Motor neuron (in vitro differentiated cells): ENCODE measurements at regions not wholly inside any gene's neighbourhood (a gene's known extent, or its start where the extent isn't known, plus 50 kb on each side); places are given as distances from the start of the nearest gene placed in this dataset.

Experiments used
- ATAC-seq, 8 experiments: fragments of 200-7000 bp; cut with Tn5 transposase; replicated peaks in 6 of 8; 2 replicates each; pipeline ENCODE4 v1.8.0; 2021; ENCODE audit warnings: mild to moderate bottlenecking in 8 of 8, moderate library complexity in 8 of 8
- H3K27ac ChIP-seq, 2 donors: fragments of 250-450 bp; sonication (Bioruptor Pico); 2 replicates each; pipeline ENCODE4 v1.9.0; 2021; ENCODE audit warnings: antibody characterized with exemption in 2 of 2, mild to moderate bottlenecking in 2 of 2, moderate library complexity in 1 of 2
- H3K4me1 ChIP-seq, 2 donors: fragments of 250-450 bp; sonication (Bioruptor Pico); replicated peaks in 1 of 2; 2 replicates each; pipeline ENCODE4 v1.6.1; 2021; ENCODE audit warnings: antibody characterized with exemption in 2 of 2, mild to moderate bottlenecking in 2 of 2, moderate library complexity in 1 of 2
- H3K4me3 ChIP-seq, 5 donors: fragments of 250-450 bp; sonication (Bioruptor Pico); 2 replicates each; pipeline ENCODE4 v1.9.0; 2021; ENCODE audit warnings: antibody characterized with exemption in 5 of 5, mild to moderate bottlenecking in 5 of 5, moderate library complexity in 4 of 5
- WGBS, 10 experiments: fragments of 450-650 bp; shearing (Covaris generic); methylation state at CpG; one replicate each; pipeline ENCODE4 v1.0.0; 2022; 5-methylcytosine and 5-hydroxymethylcytosine counted together
- in situ Hi-C, 9 experiments: fragments of 400-800 bp; cut with MboI; loops; one replicate each; pipeline ENCODE4 v1.15.0; 2021; ENCODE audit warnings: low sequenced_read_pairs in 9 of 9, low pct_unique_long_range_greater_than_20kb in 2 of 9; ENCODE audit not compliant: unreplicated experiment in 9 of 9

DNA sequence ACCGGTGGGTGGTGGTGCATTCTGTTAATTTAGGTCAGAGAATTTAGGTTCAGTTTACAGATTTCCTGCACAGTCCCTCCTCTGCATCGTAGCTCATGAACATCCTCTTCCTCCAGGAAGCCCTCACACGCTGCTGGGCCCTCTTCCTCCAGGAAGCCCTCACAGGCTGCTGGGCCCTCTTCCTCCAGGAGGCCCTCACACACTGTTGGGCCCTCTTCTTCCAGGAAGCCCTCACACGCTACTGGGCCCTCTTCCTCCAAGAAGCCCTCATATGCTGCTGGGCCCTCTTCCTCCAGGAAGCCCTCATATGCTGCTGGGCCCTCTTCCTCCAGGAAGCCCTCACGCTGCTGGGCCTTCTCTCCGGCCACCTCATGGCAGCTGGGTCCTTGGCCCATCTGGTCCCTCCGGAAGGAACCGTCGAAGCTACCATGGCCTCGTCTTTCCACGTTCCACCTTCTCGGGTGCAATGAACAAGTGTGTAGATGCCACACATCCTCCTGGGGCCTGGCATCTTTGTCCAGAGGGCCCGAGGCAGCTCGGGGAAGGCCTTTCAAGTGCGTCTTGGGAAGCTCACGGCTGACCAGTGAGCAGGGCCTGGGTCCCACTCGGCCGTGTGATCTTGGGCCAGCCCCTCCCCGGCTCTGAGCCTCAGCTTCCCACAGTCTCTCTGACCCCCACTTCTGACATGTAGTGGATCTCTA, 58.9 kb upstream of the PPARA start:
- H3K27ac ChIP-seq, result no peak overlapping the region
- ATAC-seq, result no peak

DNA sequence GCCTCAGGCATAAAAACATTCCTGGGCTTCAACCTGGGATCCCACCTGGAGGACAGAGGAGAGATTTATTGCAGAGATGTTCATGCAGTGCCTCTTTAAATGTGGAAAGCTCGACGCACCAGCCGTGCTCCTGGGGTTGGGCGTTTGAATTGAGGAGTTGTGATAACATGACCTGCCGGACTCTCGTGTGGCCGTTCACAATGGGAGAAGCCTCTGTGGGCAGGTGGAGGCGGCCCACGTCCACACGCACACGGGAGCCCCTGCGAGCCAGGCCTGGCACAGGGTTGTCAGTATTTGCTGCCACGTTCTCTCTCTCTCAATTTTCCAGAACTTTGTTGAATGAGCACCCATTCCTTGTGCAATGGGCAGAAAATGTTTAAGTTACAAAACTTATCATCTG, 58.3 kb upstream of the PPARA start:
- no peak overlapping the region for H3K4me3 ChIP-seq
- peaks cover 11 to 17% of the 10 kb centered on the region in 2 donors for H3K4me1 ChIP-seq
- 40 to 93% (median 86%) methylated on average over 2 to 12 of the region's 13 CpGs; no CpG with 5 or more reads in 5 of the 10 experiments for WGBS, 10 experiments
- ATAC-seq, result no peak
- in situ Hi-C loops, result loop anchor here in 1 of 9 experiments (10.0 kb wide), 1 partner anchor 87 kb away; no protein-coding TSS in a partner anchor
- H3K27ac ChIP-seq, result no peak overlapping the region

More for the DNA sequence above, 58.9 kb upstream of the PPARA start:
- in situ Hi-C loops, result loop anchor here in 1 of 9 experiments (10.0 kb wide), 1 partner anchor 87 kb away; no protein-coding TSS in a partner anchor
- 55 to 100% (median 87%) methylated on average over 1 to 10 of the region's 19 CpGs; no CpG with 5 or more reads in 2 of the 10 experiments for WGBS, 10 experiments
- H3K4me1 ChIP-seq, result peaks cover 11 to 17% of the 10 kb centered on the region in 2 donors
- H3K4me3 ChIP-seq, result no peak overlapping the region

DNA sequence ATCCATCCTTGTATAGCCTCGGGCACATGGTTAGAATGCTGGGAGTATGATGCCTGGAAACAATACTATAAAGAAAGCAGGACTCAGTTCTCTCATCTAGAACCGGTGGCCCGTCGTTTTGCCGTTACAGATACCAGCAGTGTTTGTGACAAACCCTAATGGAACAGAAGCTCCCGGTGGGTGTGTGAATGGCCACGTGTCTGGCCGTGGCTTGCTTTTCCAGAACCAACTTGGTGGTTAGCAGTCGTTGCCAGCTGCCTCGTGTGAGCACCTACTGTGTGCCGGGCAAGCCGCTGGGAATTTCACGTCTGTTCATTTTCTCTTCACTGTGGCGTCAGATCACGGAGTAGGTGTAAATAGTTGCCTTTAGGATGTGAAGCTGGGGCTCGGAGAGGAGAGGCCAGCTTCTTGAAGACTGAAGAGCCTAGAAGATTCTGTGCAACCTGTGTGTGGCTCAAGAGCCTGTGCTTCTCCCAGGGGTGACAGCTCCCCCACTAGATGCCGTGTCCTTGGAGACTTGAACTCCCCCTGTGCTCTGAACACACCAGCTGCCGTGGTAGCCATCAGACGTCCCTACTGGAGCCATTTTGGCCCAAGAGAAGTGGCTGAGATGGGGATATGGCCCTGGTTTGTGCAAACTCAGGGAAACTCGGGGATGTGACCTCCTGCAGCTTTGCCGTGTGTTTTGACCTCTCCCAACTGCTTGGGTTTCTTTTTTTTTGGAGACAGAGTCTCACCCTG, 57.5 kb upstream of the PPARA start:
- WGBS, 10 experiments, result 32 to 100% (median 85%) methylated on average over 1 to 11 of the region's 21 CpGs; no CpG with 5 or more reads in 4 of the 10 experiments
- Histone ChIP-seq H3K4me3 (no peak overlapping the region), H3K27ac (no peak overlapping the region), H3K4me1 (peaks cover 5 to 11% of the 10 kb centered on the region in 2 donors)
- no peak for ATAC-seq
- in situ Hi-C loops, result loop anchor here in 1 of 9 experiments (10.0 kb wide), 1 partner anchor 88 kb away; no protein-coding TSS in a partner anchor

DNA sequence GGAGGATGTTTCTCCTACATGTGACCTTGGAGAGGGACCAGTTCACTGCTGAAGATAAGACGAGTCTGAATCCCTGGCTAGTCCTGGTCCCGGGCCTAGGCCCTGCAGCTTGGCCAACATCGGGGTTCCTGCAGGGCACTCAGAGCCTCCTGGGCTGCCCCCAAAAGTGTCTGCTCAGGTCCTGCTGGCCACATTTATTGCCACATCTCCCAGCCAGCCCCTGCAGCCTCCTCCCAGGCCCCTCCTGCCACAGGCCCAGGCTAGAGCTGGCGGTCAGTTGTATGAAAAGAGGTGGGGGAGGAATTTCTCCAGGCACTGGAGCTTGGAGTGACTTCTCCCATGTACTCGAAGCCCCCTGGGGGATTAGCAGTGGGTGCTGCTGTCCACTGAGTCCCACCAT, 56.5 kb upstream of the PPARA start:
- no peak overlapping the region for H3K27ac ChIP-seq
- in situ Hi-C loops, result loop anchor here in 1 of 9 experiments (10.0 kb wide), 1 partner anchor 89 kb away; no protein-coding TSS in a partner anchor
- no peak overlapping the region for H3K4me3 ChIP-seq
- peaks cover 5 to 7% of the 10 kb centered on the region in 2 donors for H3K4me1 ChIP-seq
- ATAC-seq, result peak in 1 of 8 experiments; percentile 15
- 50 to 100% (median 80%) methylated on average over 1 to 3 of the region's 5 CpGs; no CpG with 5 or more reads in 6 of the 10 experiments for WGBS, 10 experiments

DNA sequence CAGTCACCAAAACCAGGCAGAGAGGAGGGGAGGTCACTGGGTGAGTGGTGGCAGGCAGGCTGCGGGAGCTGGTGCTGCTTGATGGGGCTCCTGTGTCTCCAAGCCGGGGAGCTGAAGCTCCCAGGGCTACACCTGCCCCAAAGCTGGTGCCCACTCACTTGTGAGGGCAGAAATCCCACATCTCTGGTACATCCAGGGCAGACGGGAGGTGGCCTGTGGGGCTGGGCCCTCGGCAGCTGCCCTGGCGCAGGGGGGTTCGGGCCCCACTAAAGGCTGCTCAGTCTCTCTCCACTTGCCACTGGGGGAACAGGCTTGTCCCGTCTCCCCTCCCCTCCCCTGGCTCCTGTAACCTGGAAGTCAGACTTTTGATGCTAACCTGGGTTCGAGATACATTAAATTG, 55.6 kb upstream of the PPARA start:
- Histone ChIP-seq H3K27ac (no peak overlapping the region), H3K4me3 (no peak overlapping the region), H3K4me1 (peaks cover 4 to 5% of the 10 kb centered on the region in 2 donors)
- in situ Hi-C loops, result loop anchor here in 1 of 9 experiments (10.0 kb wide), 1 partner anchor 90 kb away; no protein-coding TSS in a partner anchor
- ATAC-seq, result no peak
- WGBS, 10 experiments, result no CpG with 5 or more reads among the region's 8 CpGs

DNA sequence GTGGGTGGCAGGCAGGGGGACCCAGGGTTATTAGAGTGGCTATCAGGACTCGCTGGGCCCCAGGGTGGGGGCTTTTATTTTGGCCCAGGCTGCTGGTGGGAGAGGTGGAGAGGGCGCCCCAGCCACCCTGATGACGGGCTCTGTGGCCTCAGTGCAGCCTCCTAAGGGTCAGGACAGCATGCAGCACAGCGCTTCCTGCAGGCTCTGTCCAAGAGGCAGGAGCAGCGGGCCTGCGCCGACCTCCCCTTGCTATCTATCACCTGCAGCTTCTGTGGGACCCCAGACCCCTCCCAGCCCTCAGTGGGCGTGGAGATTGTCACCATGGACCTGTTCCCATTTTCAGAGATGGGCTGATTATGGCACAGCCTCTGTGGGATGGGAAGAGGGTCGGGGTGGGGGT, 54.3 kb upstream of the PPARA start:
- ATAC-seq, result no peak
- in situ Hi-C loops, result loop anchor here in 1 of 9 experiments (10.0 kb wide), 1 partner anchor 91 kb away; no protein-coding TSS in a partner anchor
- Histone ChIP-seq H3K4me1 (no peaks in the 10 kb centered on the region), H3K27ac (no peak overlapping the region), H3K4me3 (no peak overlapping the region)
- WGBS, 10 experiments, result 20 to 80% (median 73%) methylated on average over 1 to 3 of the region's 9 CpGs; no CpG with 5 or more reads in 6 of the 10 experiments

DNA sequence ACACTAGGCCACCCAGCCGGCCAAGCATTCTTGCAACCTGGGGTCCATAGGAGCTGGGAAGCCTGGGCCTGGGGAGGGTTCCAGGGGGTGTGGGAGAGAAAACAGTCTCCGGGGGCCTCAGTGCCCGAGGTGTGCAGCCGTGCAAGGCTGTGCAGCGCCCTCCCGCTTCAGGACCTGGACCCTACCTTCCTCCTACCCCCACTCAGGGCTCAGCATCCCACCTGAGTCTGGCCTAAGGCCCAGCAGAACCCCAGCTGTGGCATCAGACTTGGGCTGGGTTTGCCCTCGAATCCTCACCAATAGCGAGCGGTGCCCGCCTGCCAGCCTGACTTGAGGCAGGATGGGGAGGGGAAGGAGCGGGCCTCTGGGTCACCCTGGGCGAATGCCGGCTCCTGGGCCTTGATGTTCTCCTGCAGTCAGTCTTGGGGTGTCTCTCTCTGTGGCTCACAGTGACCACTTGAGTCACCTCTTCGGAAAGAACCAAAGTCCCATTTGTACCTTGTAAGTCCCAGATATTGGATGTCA, 53.6 kb upstream of the PPARA start:
- Histone ChIP-seq H3K27ac (no peak overlapping the region), H3K4me3 (no peak overlapping the region), H3K4me1 (no peaks in the 10 kb centered on the region)
- WGBS, 10 experiments, result 80 to 100% methylated on average over 1 of the region's 14 CpGs; no CpG with 5 or more reads in 8 of the 10 experiments
- in situ Hi-C loops, result loop anchor here in 1 of 9 experiments (10.0 kb wide), 1 partner anchor 92 kb away; no protein-coding TSS in a partner anchor
- ATAC-seq, result no peak

DNA sequence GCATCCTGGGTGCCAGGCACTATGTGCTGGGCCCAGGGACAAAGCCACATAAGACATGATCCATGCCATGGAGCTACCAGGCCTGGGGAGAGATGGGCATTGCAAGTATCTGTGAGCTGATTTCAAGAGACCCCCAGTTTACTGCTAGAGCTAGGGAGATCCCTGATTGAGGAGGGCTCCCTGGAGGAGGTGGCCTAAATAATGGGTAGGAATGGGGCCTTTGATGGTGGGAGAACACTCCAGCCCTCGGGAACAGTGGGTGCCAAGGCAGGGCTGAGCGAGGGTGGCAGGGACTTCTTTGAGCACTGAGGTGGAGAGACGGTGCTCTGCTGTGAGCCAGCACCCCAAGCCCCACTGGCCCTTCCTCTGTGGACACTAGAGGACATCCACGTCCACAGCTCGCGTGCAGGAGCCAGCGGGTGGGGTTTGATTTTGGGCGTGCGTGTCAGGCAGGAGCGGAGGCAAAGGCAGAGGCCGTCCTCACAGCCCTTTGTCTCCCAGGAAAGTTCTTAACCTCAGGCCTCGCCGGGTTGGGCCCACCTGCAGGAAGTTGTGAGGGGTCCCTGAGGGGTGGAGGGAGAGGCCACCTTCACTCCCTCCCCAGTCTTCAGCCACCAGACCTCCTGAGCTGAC, 52.9 kb upstream of the PPARA start:
- no peak for ATAC-seq
- Histone ChIP-seq H3K4me3 (no peak overlapping the region), H3K4me1 (no peaks in the 10 kb centered on the region), H3K27ac (no peak overlapping the region)
- WGBS, 10 experiments, result 60 to 100% (median 73%) methylated on average over 1 to 4 of the region's 13 CpGs; no CpG with 5 or more reads in 5 of the 10 experiments
- in situ Hi-C loops, result loop anchor here in 1 of 9 experiments (10.0 kb wide), 1 partner anchor 93 kb away; no protein-coding TSS in a partner anchor

DNA sequence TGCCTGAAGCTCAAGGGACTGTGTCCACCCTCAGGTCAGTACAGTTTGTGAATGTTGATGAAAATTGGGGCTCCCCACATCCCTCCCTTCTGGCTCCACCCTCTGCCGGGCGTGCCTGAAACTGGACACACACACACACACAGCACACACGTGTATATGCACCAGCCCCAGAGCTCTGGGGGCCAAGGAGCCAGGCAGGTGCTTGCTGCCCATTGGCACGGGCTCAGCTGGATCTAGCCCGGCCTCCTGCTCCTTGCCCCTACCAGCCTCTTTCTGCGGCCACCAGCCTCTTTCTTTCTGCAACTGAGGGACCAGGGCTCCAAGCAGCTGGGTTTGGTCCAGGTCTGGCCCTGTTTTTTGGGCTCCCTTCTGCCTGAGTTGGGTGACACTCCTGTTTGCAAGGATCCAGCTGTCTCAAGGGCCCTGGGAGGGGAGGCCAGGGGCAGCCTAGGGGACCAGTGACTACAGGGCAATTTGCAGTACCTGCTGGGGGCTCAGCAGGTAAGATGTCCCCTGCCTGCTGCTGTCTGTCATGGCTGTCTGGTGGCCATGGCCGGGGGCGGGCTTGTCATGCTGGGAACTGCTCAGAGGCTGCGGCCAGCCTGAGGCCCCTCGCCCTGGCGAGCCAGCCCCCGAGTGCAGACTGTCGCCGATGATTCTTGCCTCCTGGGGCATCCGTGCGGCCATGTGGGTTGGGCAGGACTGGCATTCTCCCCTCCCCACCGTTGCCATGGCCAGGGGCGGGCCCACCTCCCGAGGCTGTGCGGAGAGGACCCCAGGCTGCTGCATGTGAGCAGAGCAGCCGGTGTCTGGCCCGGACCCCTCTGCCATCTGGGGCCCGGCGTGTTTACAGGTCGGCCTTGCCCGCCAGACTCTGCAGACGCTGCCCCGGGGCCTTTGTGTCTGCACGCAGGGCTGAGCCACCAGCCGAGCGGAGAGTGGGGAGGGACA, 51.5 kb upstream of the PPARA start:
- 23 to 100% (median 73%) methylated on average over 1 to 7 of the region's 31 CpGs; no CpG with 5 or more reads in 4 of the 10 experiments for WGBS, 10 experiments
- H3K4me1 ChIP-seq, result no peaks in the 10 kb centered on the region
- peak in 6 of 8 experiments; percentile 3 to 45 (median 27) for ATAC-seq
- H3K4me3 ChIP-seq, result no peak overlapping the region
- H3K27ac ChIP-seq, result no peak overlapping the region
- in situ Hi-C loops, result loop anchor here in 1 of 9 experiments (10.0 kb wide), 1 partner anchor 94 kb away; no protein-coding TSS in a partner anchor

DNA sequence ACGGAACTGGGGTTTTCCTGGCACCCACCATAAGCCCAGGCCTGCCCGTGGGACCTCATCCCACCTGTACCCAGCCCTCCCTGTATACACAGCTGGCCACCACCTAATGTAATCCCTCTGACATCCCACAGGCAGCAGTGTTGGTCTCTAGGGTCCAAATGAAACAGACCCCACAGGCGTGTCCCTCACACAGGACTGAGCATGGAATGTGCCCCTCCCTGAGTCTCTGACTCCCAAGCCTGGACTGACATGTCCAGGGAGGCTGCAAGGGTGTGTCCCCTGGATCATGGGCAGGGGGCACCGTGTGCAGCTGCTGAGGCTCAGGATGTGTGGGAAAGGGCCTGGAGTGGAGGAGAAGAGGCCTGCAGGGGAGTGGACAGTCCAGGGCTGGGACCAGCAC, 50.6 kb upstream of the PPARA start:
- H3K4me1 ChIP-seq, result no peaks in the 10 kb centered on the region
- ATAC-seq, result peak in 7 of 8 experiments; percentile 4 to 35 (median 8)
- 0 to 45% (median 0%) methylated on average over 1 to 2 of the region's 4 CpGs; no CpG with 5 or more reads in 7 of the 10 experiments for WGBS, 10 experiments
- no peak overlapping the region for H3K27ac ChIP-seq
- no peak overlapping the region for H3K4me3 ChIP-seq
- in situ Hi-C loops, result loop anchor here in 6 of 9 experiments (10.0 to 25.0 kb wide), 4 partner anchors 87 to 463 kb away; partner anchors contain the start of gene CELSR1 (in 1 of the 6)

DNA sequence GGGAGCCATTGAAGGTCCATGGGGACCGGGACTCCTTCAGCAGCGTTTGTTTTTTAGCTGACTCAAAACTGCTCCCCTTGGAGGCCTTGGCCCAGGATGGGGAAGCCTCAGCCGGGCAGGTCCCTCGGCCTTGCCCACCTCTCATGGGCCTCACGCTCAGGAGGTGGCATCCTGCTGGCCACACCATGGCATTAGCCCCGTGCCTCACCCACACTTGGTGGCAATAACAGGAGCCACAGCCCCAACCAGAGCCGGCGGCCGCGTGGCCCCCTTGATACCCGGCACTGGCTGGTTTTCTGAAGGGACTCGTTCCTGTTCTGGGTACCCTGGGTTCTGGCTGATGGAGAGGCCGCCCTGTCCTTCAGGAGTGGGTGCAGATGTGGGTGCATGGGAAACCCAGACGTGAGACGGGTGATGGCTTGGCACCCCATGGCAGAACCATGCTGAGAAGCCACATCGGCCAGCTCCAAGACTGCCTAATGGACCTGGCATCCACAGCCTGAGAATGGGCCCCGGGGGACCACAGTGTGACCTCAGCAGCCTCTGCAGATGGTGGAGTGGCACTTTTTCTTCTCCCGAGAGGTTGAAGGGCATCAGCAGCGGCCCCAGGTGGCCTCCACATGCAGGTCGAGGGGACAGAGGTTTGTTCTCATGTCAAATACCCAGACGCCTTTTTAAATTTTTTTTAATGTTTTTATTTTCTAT, 49.8 kb upstream of the PPARA start:
- no peak overlapping the region for H3K4me3 ChIP-seq

More for the DNA sequence above, 49.8 kb upstream of the PPARA start:
- Histone ChIP-seq H3K27ac (no peak overlapping the region), H3K4me1 (no peaks in the 10 kb centered on the region)
- no peak for ATAC-seq
- 0 to 90% (median 80%) methylated on average over 1 to 4 of the region's 21 CpGs; no CpG with 5 or more reads in 3 of the 10 experiments for WGBS, 10 experiments
- in situ Hi-C loops, result loop anchor here in 5 of 9 experiments (10.0 to 25.0 kb wide), 4 partner anchors 88 to 462 kb away; partner anchors contain the start of gene CELSR1 (in 1 of the 5)
